MG63 (cell line): ENCODE measurements at regions not wholly inside any gene's neighbourhood (a gene's known extent, or its start where the extent isn't known, plus 50 kb on each side); places are given as distances from the start of the nearest gene placed in this dataset.

Source experiments
- DNase-seq: peaks from one replicate; pipeline ENCODE4 v3.0.0-alpha.2; 2020
- H3K27me3 ChIP-seq: fragments of 250-450 bp; sonication (Bioruptor Pico); 2 replicates; pipeline ENCODE4 v1.5.1; 2020; ENCODE audit warnings: mild to moderate bottlenecking, moderate library complexity
- H3K36me3 ChIP-seq: fragments of 250-450 bp; sonication (Bioruptor Pico); 2 replicates; pipeline ENCODE4 v1.5.1; 2020; ENCODE audit warnings: mild to moderate bottlenecking, moderate library complexity
- H3K4me3 ChIP-seq: fragments of 250-450 bp; sonication (Bioruptor Pico); 2 replicates; pipeline ENCODE4 v1.5.1; 2020; ENCODE audit warnings: mild to moderate bottlenecking, moderate library complexity
- H3K9me3 ChIP-seq: fragments of 250-450 bp; sonication (Bioruptor Pico); 2 replicates; pipeline ENCODE4 v1.5.1; 2020; ENCODE audit warnings: mild to moderate bottlenecking, moderate library complexity

DNA sequence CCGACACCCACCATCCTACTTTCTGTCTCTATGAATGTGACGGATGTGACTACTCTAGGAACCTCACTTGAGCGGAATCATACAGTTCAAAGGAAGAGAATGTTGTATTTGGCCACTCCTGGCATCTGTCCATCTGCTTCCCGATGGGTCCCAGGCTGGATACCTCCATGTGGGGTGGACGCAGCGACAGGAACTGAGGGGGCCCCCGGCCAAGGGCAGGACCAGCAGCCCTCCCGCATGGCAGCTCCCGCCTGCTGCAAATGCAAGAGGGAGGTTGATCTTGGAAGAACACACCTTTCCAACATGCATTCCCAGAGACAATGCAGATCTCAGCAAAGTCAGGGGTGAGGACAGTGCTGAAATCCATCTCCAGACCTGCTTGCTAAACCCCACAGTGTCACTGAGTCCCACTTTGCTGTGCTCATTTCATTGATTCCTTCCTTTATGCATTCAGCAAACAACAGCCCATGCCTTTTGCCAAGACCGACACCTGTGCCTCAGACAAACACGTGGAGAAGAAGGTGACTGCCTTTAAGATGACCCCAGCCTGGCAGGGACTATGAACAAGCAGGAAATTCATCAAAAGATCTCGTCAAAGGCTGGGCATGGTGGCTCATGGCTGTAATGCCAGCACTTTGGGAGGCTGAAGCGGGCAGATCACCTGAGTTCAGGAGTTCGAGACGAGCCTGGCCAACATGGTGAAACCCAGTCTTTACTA lies 246.2 kb downstream of the CTTN start:
- no peaks in the 10 kb centered on the region for H3K9me3 ChIP-seq
- no peaks in the 10 kb centered on the region; the same call in 1 of the 2 replicates for H3K27me3 ChIP-seq
- H3K36me3 ChIP-seq: no peaks in the 10 kb centered on the region
- H3K4me3 ChIP-seq: no peak overlapping the region
- DNase-seq: no peak

DNA sequence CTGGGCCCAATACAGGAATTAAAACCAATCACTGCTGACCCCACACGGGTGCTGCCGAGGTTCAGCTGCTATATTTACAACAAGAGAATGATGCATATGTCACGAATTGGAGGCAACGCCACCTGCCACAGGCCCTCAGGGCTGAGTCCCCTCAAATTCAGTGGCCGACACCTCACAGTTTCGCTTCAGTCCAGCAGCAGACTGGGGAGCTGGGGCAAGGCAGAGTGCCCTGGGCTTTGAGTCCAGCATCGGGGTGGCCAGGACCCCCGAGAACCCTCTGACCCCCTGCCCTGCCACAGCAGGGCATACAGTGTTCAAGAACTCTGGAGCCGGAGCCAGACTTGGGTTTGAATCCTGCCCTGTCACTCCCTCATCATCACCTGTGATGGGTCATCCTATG lies 247.2 kb downstream of the CTTN start:
- H3K4me3 ChIP-seq: no peak overlapping the region
- H3K27me3 ChIP-seq: no peaks in the 10 kb centered on the region; the same call in 1 of the 2 replicates
- no peak for DNase-seq
- no peaks in the 10 kb centered on the region for H3K9me3 ChIP-seq
- H3K36me3 ChIP-seq: no peaks in the 10 kb centered on the region

DNA sequence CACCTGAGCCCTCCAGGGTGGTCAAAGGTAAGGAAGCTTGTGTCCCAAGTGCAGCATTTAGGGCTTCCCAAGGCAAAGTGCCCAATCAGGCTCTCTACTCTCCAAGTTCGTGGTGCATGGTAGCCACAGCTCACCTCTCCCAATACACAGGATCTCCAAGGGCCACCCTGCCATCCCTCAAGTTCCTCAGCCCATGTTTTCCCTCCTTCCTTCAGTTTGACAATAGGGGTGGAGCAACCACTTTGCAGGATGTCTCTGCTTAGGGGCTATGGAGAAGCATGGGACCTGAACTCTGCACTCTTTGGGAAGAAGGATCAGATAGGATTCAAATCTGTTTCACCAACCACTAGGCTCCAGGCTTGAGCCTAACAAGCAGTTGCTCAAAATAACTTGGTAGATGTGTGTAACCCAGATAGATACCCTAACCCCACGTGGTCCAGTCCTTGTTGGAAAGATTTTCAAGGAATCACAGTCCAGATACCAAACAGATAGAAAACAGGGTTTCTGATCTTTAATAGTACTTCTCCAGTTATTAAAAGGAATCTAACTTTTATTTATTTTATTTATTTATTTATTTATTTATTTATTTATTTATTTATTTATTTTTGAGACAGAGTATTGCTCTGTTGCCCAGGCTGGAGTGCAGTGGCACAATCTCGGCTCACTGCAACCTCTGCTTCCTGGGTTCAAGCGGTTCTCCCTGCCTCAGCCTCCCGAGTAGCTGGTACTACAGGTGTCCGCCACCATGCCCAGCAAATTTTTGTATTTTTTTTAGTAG lies 248.1 kb downstream of the CTTN start:
- H3K4me3 ChIP-seq: no peak overlapping the region
- DNase-seq: no peak
- H3K27me3 ChIP-seq: no peaks in the 10 kb centered on the region; the same call in 1 of the 2 replicates
- H3K36me3 ChIP-seq: no peaks in the 10 kb centered on the region
- no peaks in the 10 kb centered on the region for H3K9me3 ChIP-seq

DNA sequence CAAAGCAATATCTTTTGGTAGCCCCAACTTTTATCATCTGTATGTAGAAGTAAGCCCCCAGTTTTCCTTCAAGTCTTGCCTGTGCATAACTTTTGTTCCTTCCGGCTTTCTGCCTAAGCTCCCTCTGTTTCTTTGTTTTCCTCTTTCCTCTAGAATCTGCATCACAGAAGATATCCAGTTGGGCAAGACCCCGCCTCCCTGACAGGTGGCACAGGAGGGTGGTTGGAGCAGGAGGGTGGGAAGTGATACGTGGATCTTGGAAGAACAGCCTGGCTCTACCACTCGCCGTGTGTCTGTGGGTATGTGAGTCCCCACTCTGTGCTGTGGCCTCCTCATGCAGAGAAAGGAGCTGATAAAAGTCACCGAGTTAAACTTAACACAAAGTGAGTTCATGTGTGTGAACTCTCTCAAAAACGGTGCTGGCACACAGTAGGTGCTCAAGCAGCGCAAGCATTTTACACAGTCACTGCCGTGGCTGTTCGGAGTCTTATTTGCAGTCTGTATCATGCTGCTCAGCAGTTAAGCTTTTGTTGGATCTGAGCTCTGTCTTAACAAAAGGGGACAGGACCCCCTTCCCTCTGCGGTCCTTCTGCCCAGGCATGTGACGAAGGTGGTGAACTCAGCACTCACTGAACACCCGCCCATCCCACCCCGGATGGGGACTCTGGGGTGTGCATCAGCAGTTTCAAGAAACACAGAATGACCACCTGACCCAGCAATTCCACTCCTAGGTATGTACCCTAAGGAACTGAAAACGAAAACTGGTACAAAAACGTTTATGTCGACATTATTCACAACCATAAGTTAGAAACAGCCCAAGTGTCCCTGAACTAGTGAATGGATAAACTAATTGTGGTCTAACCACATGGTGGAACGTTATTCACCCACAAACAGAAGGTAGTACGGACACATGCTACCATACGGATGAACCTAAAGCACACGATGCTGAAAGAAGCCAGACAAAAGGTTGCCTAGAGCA lies 249.1 kb downstream of the CTTN start:
- no peaks in the 10 kb centered on the region for H3K9me3 ChIP-seq

DNA sequence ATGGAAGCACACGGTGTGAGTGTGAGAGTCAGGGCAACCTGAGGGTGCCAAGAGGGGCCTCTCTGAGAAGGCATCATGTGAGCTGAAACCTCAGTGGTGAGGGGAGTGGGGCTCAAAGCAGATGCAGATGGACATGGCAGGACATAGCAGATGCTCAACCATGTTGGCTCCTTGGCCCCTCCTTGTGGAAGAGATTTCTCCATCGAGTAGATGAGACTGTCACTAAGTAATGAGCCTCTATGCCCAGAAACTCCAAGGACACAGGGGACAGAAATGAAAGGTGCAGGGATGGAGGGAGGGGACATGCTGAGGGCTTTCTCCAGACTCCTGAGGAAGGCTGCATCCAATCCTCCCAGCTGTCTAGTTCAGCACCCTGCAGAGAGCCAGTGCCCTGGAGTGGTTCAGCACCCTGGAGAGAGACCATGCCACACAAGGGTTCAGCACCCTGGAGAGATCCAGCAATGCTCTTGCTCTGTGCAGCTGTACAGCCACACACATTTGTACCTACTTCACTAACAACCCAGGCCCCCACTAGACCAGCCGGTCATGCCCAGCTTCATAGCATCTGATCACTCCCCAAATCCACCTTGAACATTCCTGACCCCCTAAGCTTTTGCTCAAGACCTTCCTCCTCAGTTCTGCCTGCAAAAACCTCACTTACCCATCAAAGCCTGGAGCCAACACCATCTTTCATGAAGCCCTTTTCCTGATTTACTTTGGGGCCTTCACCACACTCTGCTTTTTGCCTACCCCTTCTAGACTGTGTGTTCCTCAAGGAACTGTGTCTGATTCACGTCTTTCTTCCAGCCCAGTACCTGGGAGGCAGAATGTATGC lies 252.0 kb downstream of the CTTN start:
- H3K36me3 ChIP-seq: no peaks in the 10 kb centered on the region
- no peak overlapping the region for H3K4me3 ChIP-seq
- H3K27me3 ChIP-seq: no peaks in the 10 kb centered on the region; the same call in 1 of the 2 replicates
- peak; percentile 49 for DNase-seq
- no peaks in the 10 kb centered on the region for H3K9me3 ChIP-seq

More for the DNA sequence above, 249.1 kb downstream of the CTTN start:
- H3K4me3 ChIP-seq: no peak overlapping the region
- H3K27me3 ChIP-seq: no peaks in the 10 kb centered on the region; the same call in 1 of the 2 replicates
- no peak for DNase-seq
- H3K36me3 ChIP-seq: no peaks in the 10 kb centered on the region

DNA sequence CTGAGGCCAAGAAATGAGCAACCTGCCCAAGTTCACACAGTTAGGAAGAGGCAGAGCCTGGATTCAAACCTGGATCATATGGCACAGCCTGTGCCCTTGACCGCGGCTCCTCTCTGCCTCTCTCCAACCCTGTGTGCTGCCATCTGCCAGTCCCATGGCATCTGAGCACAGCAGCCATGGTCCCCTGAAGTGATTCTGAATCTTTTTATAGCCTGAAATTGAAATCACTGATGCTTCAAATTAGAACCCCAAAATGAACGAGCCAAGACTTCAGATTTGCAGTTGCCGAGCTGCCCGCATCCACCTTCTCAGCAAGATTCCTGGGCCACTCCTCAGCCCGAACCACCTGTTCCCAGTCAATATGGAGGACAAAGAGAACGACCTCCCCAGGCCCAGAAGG lies 252.7 kb downstream of the CTTN start:
- Histone ChIP-seq H3K4me3 (no peak overlapping the region), H3K9me3 (no peaks in the 10 kb centered on the region), H3K36me3 (no peaks in the 10 kb centered on the region), H3K27me3 (no peaks in the 10 kb centered on the region; the same call in 1 of the 2 replicates)
- DNase-seq: no peak

DNA sequence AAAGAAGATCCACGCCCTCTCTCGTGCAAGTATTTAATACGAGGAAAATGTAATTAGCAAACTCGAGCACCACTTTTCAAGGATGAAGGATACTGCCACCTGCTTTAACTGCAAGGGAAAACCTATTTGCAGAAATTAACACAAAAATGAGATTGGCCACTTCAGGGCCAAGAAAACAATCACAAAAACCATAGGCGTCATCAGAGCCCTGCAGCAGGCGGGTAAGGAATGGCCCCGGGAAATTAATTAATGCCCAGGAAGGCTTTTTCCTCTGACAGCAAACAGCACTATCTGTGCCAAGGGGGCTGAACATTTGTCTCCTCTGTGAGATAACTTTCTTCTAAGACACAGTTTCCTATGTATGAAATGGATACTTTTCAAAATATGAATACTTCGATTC lies 255.7 kb downstream of the CTTN start:
- DNase-seq: no peak
- Histone ChIP-seq H3K4me3 (no peak overlapping the region), H3K36me3 (no peaks in the 10 kb centered on the region), H3K27me3 (no peaks in the 10 kb centered on the region), H3K9me3 (no peaks in the 10 kb centered on the region)

DNA sequence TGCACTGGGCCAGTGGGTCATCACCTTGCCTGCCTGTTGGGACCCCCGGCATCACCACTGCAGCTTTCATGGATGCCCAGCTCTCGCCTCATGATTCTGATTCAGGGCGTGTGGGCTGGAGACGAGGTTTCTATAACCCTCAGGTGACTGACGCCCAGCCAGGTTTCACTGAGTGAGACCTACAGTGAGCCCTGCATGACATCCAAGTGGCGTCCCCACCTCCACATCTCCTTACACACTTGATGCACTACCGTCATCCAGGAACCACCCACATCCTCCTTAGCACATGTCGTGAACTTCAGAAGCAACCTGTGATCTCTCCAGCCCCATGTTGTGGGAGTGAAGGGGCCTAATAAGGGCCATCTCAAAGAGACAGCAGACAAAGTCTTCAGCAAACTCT lies 257.5 kb downstream of the CTTN start:
- H3K27me3 ChIP-seq: no peaks in the 10 kb centered on the region
- H3K36me3 ChIP-seq: no peaks in the 10 kb centered on the region
- DNase-seq: no peak
- H3K9me3 ChIP-seq: no peaks in the 10 kb centered on the region
- no peak overlapping the region for H3K4me3 ChIP-seq

DNA sequence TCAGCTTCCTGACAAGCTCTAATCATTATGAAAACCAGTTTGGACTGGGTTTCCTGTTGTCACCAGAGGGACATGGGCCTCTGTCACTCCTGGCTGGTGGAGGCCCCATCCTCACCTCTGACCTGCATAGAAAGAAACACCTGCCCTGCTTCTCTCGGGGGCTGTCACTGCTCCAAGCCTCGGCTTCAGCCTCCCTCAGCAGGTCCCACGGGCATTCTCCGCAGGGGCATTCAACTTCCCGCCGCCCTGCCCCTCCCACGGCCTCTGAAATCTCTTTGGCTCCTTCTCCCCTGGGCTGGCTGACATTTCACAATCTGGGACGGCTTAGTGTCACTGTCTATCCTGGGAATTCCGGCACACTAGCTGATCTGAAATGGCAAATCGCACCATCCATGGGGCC lies 257.9 kb downstream of the CTTN start:
- H3K9me3 ChIP-seq: no peaks in the 10 kb centered on the region
- no peak overlapping the region for H3K4me3 ChIP-seq
- no peaks in the 10 kb centered on the region for H3K36me3 ChIP-seq
- DNase-seq: no peak
- H3K27me3 ChIP-seq: no peaks in the 10 kb centered on the region

DNA sequence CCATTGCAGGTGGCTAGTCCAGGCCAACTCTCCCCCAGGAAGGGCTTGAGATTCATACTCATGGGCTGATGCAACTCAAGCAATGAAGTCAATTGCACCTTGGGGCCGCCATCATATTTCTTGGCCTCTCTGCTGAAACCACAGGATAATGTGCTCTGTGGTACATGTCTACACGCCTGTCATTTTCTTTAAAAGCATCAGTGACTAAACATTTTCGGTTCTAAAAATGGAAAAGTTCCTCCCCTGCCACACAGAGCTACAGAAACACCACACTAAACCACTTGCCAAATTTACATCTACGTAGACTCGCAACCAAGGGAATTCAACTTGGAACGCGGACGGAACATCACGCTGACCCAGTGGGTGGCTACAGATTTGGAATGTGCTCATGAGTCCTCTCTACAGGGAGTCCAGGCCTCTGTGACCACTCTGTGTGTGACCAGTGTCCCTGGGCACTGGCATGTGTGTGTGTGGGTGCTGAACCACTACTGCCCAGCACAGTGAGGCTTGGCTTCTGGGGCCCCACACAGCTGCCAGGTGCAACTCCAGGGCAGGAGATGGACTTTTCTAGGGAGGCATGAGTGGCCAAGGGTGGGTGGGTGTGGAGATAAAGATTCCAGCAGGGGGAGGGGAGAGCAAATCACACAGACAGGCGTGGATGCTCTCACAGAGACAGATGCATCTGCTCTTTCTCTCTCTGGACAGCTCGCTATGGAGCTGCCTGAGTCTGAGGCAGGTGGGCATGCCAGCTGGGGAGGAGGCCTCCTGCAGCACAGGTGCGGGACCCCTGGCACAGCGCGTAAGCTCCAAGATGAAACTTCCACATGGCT lies 261.9 kb downstream of the CTTN start:
- Histone ChIP-seq H3K36me3 (no peaks in the 10 kb centered on the region), H3K9me3 (no peaks in the 10 kb centered on the region)
- no peak for DNase-seq

DNA sequence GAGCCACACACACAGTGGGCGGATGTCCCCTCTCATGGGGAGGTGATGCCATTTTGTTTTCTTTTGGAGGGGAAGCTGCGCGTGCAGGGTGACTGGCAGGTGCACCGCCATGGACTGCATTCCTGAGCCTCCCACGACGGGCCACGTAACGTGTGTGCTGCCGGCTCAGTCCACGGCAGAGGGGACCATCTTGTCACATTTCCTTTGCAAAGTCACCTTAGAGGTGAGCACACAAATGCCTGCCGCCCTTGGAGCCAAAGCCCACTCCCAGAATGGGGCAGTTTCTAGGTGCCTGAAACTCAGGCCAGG lies 262.5 kb downstream of the CTTN start:
- no peaks in the 10 kb centered on the region for H3K36me3 ChIP-seq
- no peak for DNase-seq
- peaks cover 6% of the 10 kb centered on the region for H3K27me3 ChIP-seq
- no peak overlapping the region for H3K4me3 ChIP-seq
- no peaks in the 10 kb centered on the region for H3K9me3 ChIP-seq

More for the DNA sequence above, 261.9 kb downstream of the CTTN start:
- Histone ChIP-seq H3K4me3 (no peak overlapping the region), H3K27me3 (peaks cover 6% of the 10 kb centered on the region)

DNA sequence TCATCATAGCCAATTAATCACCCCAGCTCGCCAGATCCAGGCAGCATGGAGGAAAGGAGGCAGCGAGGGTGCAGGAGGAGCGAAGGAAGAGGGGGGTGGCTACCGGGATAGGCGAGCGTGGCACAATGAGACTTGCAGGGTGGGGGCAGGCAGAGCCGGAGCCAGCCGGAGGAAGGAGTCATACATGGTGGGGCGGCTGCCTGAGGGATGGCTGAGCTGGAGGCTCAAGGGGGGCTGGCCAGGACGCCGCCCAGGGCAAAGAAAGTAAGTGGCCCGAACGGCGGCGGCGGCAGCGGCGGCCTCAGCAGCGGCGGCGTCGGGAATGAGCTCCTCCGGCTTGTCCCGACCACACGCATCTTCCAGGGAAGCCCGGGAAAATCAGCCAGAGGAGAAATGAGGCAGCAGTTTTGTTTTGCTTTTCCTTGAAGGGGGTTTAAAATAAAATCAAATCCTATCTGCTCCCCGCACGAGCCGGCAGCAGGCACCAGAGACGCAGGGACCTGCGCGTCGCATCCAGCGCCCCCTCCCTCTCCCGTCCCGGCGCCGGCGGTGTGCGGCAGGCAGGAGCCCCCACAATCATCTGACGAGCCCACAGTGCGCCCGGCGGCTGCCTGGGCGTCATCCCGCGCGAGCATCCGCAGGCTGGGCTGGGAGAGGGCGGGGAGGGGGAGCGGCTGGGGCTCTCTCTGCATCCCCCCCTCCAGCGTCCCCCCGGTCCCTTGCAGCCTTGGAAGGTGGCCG lies 263.6 kb downstream of the CTTN start:
- no peaks in the 10 kb centered on the region for H3K9me3 ChIP-seq
- H3K4me3 ChIP-seq: 0 out of 2 replicates have a peak overlapping the region, but pooled peaks have one; percentile 10
- peak; percentile 38 for DNase-seq
- H3K27me3 ChIP-seq: peaks cover 6% of the 10 kb centered on the region
- no peaks in the 10 kb centered on the region for H3K36me3 ChIP-seq

DNA sequence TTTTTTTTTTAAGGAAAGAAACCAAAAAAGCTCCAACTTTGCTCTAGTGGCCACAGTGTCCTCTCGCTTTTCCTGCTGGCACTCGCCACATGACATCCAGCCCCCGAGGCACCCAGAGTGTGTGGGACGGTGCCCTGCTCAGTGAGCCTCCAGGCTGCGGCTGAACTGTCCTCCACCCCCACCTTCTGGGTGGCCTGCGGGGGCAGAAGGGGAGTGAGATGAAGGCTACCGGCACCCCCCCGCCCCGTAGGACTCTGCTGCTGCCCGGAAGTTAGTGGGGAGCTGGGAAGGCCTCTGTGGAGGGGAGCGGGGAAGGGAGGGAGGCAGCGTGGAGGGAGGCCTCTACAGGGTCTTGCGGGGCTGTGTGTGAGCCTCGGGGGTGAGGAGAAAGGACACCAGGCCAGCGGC lies 264.4 kb downstream of the CTTN start:
- no peak overlapping the region for H3K4me3 ChIP-seq
- no peak for DNase-seq
- H3K27me3 ChIP-seq: peaks cover 6% of the 10 kb centered on the region
- H3K9me3 ChIP-seq: no peaks in the 10 kb centered on the region
- no peaks in the 10 kb centered on the region for H3K36me3 ChIP-seq

DNA sequence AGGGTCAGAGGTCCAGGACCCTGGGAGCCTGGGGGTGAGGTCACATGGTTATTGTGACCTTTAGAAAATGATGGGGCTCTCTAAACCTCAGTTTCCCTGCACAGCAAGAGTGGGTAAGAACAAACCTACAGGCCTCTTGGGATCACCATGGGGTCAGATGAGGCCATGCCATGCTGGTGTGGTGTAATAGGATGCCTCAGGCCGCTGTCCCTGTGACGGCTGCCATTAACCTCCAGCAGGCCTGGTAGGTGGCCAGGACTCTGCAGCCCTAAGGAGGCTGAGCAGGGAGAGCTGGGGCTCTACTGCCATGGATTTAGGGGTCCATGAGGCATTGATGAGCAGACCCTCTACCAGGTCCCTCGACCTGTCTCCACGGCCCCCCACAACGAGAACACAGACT lies 265.5 kb downstream of the CTTN start:
- no peak for DNase-seq
- no peak overlapping the region for H3K4me3 ChIP-seq
- no peaks in the 10 kb centered on the region for H3K36me3 ChIP-seq
- H3K27me3 ChIP-seq: peaks cover 6% of the 10 kb centered on the region
- H3K9me3 ChIP-seq: no peaks in the 10 kb centered on the region

DNA sequence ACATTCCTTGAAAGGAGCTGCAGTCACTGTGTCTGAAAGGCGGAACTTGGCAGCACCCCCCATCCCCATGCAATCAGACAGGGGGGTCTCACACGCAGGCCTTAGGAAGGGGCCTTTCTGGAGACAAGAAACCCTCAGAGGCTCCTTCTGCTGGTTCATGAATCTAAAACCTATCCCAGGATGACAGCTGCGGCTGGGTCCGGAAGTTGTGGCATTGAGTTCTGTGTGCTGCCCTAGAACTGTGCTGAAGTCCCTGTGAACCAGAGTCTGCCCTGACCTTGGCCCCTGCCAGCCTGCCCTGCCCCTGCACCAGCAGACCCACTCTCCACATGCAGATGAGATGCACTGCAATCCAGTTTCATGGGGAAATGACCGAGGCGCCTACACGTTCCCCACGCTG lies 268.0 kb downstream of the CTTN start:
- peaks cover 6% of the 10 kb centered on the region for H3K27me3 ChIP-seq
- no peaks in the 10 kb centered on the region for H3K36me3 ChIP-seq
- no peaks in the 10 kb centered on the region for H3K9me3 ChIP-seq
- H3K4me3 ChIP-seq: no peak overlapping the region
- DNase-seq: no peak
